ENCODE measurements at regions not wholly inside any gene's neighbourhood (a gene's known extent, or its start where the extent isn't known, plus 50 kb on each side); places are given as distances from the start of the nearest gene placed in this dataset.

- no peak for TF ChIP-seq CTCF (IDR thresholded peaks at IDR 0.05)
- TF ChIP-seq POLR2A (IDR thresholded peaks at IDR 0.05): no peak
Measured at GRCh38 chrX:120768254-120768653, 107.4 kb downstream of the CT47B1 start.
